Gastrocnemius medialis (tissue), 4 donors: ENCODE measurements at regions not wholly inside any gene's neighbourhood (a gene's known extent, or its start where the extent isn't known, plus 50 kb on each side); places are given as distances from the start of the nearest gene placed in this dataset.

Experiments used
- POLR2A ChIP-seq, 2 donors: fragments of 450-650 bp; IDR thresholded peaks; one replicate each; pipeline ENCODE4 v1.6.1; 2017; ENCODE audit warnings: antibody characterized with exemption in 2 of 2, mild to moderate bottlenecking in 2 of 2, moderate library complexity in 2 of 2
- TF ChIP-seq, protein P1 (sequence below), 5 experiments: fragments of 450-650 bp in 3 of 5; fragments of 200-600 bp in 2 of 5; sonication (generic) in 2 of 5; IDR thresholded peaks in 4 of 5; conservative IDR thresholded peaks in 1 of 5; 1 replicate in 4 of 5; 2 replicates in 1 of 5; pipeline ENCODE4 v1.5.1; 2016 to 2019; ENCODE audit warnings: antibody characterized with exemption in 5 of 5, mild to moderate bottlenecking in 3 of 5, moderate library complexity in 3 of 5

DNA sequence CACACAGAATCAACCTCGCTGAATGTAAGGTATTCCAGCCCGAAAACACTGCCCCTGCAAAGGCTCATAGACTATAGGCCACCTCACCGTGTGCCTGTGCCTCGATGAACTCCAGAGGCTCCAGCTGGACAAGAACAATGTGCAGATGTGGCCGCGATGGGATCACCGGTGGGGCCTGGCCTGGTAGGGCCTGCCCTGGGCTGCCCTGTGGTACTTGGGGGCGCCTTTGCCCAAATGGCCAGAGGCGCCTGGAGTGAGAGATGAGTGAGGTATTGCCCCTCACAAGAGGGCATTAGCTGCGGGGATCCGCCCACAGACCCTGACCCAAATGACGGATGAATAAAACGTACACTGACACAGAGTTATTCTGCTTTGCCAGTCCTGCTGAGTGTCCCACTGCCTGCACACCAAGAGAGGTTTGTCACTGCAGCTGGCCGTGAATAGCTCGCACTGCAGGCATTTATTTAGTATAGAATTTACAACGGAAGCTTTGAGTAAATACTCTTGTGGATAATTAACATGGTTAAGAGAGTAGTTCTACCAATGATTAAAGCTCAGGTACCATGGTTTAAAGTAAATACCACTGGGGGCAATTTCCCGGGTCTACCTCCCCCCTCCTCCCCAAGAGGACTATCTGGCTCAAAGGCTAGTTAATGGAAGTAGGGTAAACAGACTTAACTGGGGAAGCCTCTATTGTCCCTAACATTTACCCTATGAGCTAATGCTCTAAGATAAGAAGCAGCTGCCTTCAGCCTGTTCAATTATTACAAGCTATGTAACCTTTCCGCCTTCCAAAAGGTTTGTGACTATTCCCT is 101.1 kb upstream of the IGLL5 start:
- TF ChIP-seq, protein P1, sequence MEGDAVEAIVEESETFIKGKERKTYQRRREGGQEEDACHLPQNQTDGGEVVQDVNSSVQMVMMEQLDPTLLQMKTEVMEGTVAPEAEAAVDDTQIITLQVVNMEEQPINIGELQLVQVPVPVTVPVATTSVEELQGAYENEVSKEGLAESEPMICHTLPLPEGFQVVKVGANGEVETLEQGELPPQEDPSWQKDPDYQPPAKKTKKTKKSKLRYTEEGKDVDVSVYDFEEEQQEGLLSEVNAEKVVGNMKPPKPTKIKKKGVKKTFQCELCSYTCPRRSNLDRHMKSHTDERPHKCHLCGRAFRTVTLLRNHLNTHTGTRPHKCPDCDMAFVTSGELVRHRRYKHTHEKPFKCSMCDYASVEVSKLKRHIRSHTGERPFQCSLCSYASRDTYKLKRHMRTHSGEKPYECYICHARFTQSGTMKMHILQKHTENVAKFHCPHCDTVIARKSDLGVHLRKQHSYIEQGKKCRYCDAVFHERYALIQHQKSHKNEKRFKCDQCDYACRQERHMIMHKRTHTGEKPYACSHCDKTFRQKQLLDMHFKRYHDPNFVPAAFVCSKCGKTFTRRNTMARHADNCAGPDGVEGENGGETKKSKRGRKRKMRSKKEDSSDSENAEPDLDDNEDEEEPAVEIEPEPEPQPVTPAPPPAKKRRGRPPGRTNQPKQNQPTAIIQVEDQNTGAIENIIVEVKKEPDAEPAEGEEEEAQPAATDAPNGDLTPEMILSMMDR (IDR thresholded peaks at IDR 0.05 in 4 of 5, conservative IDR thresholded peaks at IDR 0.05 in 1 of 5) = no peak
- TF ChIP-seq POLR2A (IDR thresholded peaks at IDR 0.05) = no peak
